ENCODE measurements at regions not wholly inside any gene's neighbourhood (a gene's known extent, or its start where the extent isn't known, plus 50 kb on each side); places are given as distances from the start of the nearest gene placed in this dataset.
"Not testable (repeated sequence)": the region's sequence is repeated elsewhere in the genome, so short reads cannot be mapped to it uniquely, and the experiment has no call there.

DNA sequence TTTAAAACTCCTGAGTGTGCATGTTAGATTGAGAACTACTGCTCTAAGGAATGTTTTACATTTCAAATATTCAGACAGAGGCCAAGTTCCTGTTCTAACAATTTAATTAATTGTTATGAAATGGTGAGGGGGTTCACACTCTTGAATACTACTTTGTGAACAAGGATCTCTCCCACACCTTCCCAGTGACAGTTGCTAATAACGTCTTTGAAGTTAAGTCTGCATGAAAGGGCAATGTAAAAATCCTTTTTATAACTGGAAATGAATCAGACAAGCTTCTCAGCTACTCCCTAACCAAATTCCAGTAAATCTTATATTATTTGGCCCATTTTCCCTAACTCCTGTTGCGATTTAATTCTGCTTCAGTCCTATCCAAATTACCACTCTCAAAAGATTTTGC lies 828.5 kb upstream of the ADAMTS5 start:
- H3K27ac ChIP-seq (ENCODE audit: insufficient read depth, low read length, poor library complexity, severe bottlenecking): no peak overlapping the region
- H3K36me3 ChIP-seq (ENCODE audit: control insufficient read depth, insufficient read depth, low read length): no peaks in the 10 kb centered on the region
- no peak for DNase-seq
- H3K4me3 ChIP-seq (ENCODE audit: insufficient read depth, low read depth, low read length, poor library complexity, severe bottlenecking): no peak overlapping the region
- no peaks in the 10 kb centered on the region for H3K27me3 ChIP-seq (replicated peaks; ENCODE audit: control insufficient read depth, insufficient read depth, low read length, poor library complexity, severe bottlenecking)
- no peaks in the 10 kb centered on the region for H3K9me3 ChIP-seq (ENCODE audit: control insufficient read depth, low read length)
- no peaks in the 10 kb centered on the region for H3K4me1 ChIP-seq (ENCODE audit: control insufficient read depth, insufficient read depth, low read length, poor library complexity, severe bottlenecking)

DNA sequence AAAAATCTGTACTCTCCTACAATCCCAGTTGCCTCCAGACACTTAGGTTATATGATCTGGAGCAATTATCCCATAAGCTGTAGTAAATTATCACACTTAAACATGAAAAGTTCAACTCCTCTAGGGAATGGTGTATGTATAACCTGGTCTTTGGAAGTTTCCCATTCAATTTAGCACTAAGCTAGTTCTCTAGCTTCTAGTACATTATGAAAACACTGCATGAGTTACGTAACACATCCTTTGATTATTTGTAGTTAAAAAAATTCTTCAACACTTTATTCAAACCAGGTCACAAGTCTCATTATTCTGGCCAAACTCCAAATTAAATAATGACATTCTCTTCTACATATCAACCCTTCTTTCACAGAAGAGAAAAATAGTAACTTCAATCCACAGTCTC lies 827.0 kb upstream of the ADAMTS5 start:
- no peaks in the 10 kb centered on the region for H3K36me3 ChIP-seq (ENCODE audit: control insufficient read depth, insufficient read depth, low read length)
- H3K9me3 ChIP-seq (ENCODE audit: control insufficient read depth, low read length): no peaks in the 10 kb centered on the region
- no peak overlapping the region for H3K27ac ChIP-seq (ENCODE audit: insufficient read depth, low read length, poor library complexity, severe bottlenecking)
- no peaks in the 10 kb centered on the region for H3K27me3 ChIP-seq (replicated peaks; ENCODE audit: control insufficient read depth, insufficient read depth, low read length, poor library complexity, severe bottlenecking)
- no peaks in the 10 kb centered on the region for H3K4me1 ChIP-seq (ENCODE audit: control insufficient read depth, insufficient read depth, low read length, poor library complexity, severe bottlenecking)
- H3K4me3 ChIP-seq (ENCODE audit: insufficient read depth, low read depth, low read length, poor library complexity, severe bottlenecking): no peak overlapping the region
- no peak for DNase-seq

DNA sequence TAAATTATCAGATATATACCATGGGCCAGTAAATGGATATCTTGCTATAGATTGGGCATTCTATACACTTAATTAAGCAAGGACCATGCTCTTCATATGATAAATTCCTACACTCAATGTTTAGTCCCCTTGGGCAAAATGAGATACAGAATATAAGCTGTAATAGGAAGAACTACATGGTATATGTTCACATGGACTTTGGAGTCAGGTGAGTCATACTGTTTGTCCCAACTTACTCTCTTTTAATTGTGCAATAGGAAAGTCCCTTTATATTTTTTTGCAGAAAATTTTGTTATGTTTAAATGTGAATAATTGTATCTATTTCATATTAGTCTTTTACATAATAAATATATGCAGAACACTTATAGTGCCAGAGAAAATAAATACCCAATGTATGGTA lies 820.2 kb upstream of the ADAMTS5 start:
- DNase-seq: no peak
- H3K9me3 ChIP-seq (ENCODE audit: control insufficient read depth, low read length): no peaks in the 10 kb centered on the region
- H3K4me3 ChIP-seq (ENCODE audit: insufficient read depth, low read depth, low read length, poor library complexity, severe bottlenecking): no peak overlapping the region
- no peaks in the 10 kb centered on the region for H3K36me3 ChIP-seq (ENCODE audit: control insufficient read depth, insufficient read depth, low read length)
- H3K27me3 ChIP-seq (replicated peaks; ENCODE audit: control insufficient read depth, insufficient read depth, low read length, poor library complexity, severe bottlenecking): no peaks in the 10 kb centered on the region
- H3K4me1 ChIP-seq (ENCODE audit: control insufficient read depth, insufficient read depth, low read length, poor library complexity, severe bottlenecking): no peaks in the 10 kb centered on the region
- no peak overlapping the region for H3K27ac ChIP-seq (ENCODE audit: insufficient read depth, low read length, poor library complexity, severe bottlenecking)

DNA sequence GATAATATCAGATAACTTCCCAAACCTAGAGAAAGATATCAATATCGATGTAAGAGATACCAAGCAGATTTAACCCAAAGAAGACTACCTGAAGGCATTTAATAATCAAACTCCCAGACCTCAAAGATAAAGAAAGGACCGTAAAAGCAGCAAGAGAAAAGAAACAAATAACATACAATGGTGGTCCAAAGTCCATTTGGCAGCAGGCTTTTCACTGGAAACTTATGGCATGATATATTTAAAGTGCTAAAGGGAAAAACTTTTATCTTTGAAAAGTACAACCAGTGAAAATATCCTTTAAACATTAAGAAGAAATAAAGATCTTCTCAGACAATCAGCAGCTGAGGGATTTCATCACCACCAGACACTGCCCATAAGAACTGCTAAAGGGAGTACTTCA lies 812.7 kb upstream of the ADAMTS5 start:
- Histone ChIP-seq H3K27me3 (replicated peaks; ENCODE audit: control insufficient read depth, insufficient read depth, low read length, poor library complexity, severe bottlenecking) (no peaks in the 10 kb centered on the region), H3K36me3 (ENCODE audit: control insufficient read depth, insufficient read depth, low read length) (no peaks in the 10 kb centered on the region), H3K4me1 (ENCODE audit: control insufficient read depth, insufficient read depth, low read length, poor library complexity, severe bottlenecking) (no peaks in the 10 kb centered on the region), H3K4me3 (ENCODE audit: insufficient read depth, low read depth, low read length, poor library complexity, severe bottlenecking) (no peak overlapping the region), H3K9me3 (ENCODE audit: control insufficient read depth, low read length) (no peaks in the 10 kb centered on the region), H3K27ac (ENCODE audit: insufficient read depth, low read length, poor library complexity, severe bottlenecking) (no peak overlapping the region)
- no peak for DNase-seq

DNA sequence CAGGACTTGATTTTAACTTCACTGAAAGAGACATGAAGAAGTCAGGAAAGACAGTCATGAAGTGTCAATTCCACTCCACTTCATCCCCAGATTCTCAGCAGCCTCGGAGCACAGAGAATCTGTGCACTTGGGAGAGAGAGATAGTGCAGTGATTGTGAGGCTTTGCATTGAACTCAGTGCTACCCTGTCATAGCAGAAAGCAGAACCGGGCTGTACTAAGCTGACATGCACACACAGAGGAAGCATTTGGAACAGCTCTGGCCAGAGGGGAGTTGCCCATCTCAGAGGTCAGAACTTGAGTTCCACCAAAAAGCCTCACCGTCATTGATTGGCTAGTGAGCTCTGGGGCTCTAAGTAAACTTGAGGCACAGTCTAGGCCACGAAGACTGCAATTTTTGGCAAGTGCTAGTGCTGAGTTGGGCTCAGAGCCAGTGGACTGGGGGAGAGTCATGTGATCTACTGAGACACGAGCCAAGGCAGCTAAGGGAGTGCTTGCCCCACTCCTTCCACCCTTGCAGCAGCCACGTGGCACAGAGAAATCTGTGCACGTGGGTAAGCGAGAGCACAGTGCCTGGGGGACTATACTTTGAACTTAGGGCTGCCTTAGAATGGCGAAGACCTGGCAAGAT lies 810.2 kb upstream of the ADAMTS5 start:
- Histone ChIP-seq H3K27ac (ENCODE audit: insufficient read depth, low read length, poor library complexity, severe bottlenecking) (no peak overlapping the region), H3K27me3 (replicated peaks; ENCODE audit: control insufficient read depth, insufficient read depth, low read length, poor library complexity, severe bottlenecking) (no peaks in the 10 kb centered on the region), H3K4me3 (ENCODE audit: insufficient read depth, low read depth, low read length, poor library complexity, severe bottlenecking) (no peak overlapping the region), H3K36me3 (ENCODE audit: control insufficient read depth, insufficient read depth, low read length) (no peaks in the 10 kb centered on the region), H3K4me1 (ENCODE audit: control insufficient read depth, insufficient read depth, low read length, poor library complexity, severe bottlenecking) (no peaks in the 10 kb centered on the region), H3K9me3 (ENCODE audit: control insufficient read depth, low read length) (no peaks in the 10 kb centered on the region)
- DNase-seq: no peak

DNA sequence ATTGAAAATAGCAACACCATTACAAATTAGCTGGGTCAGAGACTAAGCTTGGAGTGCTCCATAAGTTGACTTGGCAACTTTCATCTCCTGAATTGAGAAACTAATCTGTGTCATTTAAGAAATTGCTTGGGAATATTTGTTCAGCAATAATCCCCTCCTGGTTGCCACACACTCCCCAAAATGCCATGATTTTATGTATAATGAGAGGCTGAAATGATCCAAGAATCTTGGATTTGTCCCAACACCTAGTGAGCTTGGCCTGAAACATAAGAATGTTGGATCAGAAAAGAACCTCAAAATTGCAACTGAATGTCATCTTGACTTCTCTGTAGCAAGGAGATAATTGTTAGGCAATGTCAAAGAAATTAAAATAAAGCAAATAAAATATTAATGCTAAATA lies 805.9 kb upstream of the ADAMTS5 start:
- DNase-seq: no peak
- Histone ChIP-seq H3K27ac (ENCODE audit: insufficient read depth, low read length, poor library complexity, severe bottlenecking) (no peak overlapping the region), H3K4me1 (ENCODE audit: control insufficient read depth, insufficient read depth, low read length, poor library complexity, severe bottlenecking) (no peaks in the 10 kb centered on the region), H3K27me3 (replicated peaks; ENCODE audit: control insufficient read depth, insufficient read depth, low read length, poor library complexity, severe bottlenecking) (no peaks in the 10 kb centered on the region), H3K9me3 (ENCODE audit: control insufficient read depth, low read length) (no peaks in the 10 kb centered on the region), H3K36me3 (ENCODE audit: control insufficient read depth, insufficient read depth, low read length) (no peaks in the 10 kb centered on the region), H3K4me3 (ENCODE audit: insufficient read depth, low read depth, low read length, poor library complexity, severe bottlenecking) (no peak overlapping the region)

DNA sequence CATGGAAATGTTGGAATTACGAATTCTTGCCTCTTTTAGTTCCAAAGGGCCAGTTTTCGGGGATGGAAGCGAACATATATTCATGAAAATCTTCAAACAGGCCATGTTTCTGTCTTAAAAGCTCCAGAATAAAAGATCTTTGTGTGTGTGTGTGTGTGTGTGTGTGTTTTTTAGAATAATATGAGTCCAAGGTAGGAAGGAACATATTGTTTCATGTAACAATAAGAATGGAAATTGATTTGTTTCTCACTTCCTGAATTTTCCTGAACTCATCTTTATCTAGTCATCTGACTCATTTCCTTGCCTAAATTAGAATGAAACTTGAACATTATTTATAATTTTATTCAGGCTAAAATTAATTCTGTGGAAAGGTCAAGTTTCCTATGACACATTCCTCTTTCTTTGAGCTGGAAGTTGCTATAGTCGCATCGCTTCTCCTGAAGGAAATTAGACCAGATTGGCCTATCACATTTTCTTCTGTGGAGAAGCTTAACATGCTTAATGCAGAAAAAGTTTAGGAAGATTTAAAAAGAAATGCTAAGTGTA lies 805.1 kb upstream of the ADAMTS5 start:
- Histone ChIP-seq H3K9me3 (ENCODE audit: control insufficient read depth, low read length) (no peaks in the 10 kb centered on the region), H3K27ac (ENCODE audit: insufficient read depth, low read length, poor library complexity, severe bottlenecking) (no peak overlapping the region), H3K36me3 (ENCODE audit: control insufficient read depth, insufficient read depth, low read length) (no peaks in the 10 kb centered on the region), H3K4me1 (ENCODE audit: control insufficient read depth, insufficient read depth, low read length, poor library complexity, severe bottlenecking) (no peaks in the 10 kb centered on the region), H3K27me3 (replicated peaks; ENCODE audit: control insufficient read depth, insufficient read depth, low read length, poor library complexity, severe bottlenecking) (no peaks in the 10 kb centered on the region), H3K4me3 (ENCODE audit: insufficient read depth, low read depth, low read length, poor library complexity, severe bottlenecking) (no peak overlapping the region)
- DNase-seq: no peak

DNA sequence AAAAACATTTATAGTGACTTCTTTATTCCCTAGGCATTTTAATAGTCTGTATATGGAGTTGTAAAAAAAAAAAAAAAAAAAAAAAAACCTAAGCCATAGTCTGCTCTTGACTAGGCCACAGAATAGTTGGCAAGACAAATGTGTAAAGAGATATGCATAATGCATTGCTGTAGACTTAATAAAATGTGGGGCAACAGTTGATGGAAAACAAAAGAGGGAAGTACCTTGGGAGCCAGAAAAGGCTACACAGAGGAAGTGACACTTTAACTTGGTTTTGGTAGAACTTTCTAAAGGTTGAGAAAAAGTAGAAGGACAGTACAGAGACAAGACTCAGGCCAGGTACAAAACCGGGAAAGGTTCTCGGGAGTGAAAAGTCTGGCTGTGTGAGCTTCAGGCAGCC lies 802.9 kb upstream of the ADAMTS5 start:
- Histone ChIP-seq H3K4me3 (ENCODE audit: insufficient read depth, low read depth, low read length, poor library complexity, severe bottlenecking) (no peak overlapping the region), H3K36me3 (ENCODE audit: control insufficient read depth, insufficient read depth, low read length) (no peaks in the 10 kb centered on the region), H3K27me3 (replicated peaks; ENCODE audit: control insufficient read depth, insufficient read depth, low read length, poor library complexity, severe bottlenecking) (no peaks in the 10 kb centered on the region), H3K4me1 (ENCODE audit: control insufficient read depth, insufficient read depth, low read length, poor library complexity, severe bottlenecking) (no peaks in the 10 kb centered on the region), H3K9me3 (ENCODE audit: control insufficient read depth, low read length) (no peaks in the 10 kb centered on the region), H3K27ac (ENCODE audit: insufficient read depth, low read length, poor library complexity, severe bottlenecking) (no peak overlapping the region)
- DNase-seq: no peak

DNA sequence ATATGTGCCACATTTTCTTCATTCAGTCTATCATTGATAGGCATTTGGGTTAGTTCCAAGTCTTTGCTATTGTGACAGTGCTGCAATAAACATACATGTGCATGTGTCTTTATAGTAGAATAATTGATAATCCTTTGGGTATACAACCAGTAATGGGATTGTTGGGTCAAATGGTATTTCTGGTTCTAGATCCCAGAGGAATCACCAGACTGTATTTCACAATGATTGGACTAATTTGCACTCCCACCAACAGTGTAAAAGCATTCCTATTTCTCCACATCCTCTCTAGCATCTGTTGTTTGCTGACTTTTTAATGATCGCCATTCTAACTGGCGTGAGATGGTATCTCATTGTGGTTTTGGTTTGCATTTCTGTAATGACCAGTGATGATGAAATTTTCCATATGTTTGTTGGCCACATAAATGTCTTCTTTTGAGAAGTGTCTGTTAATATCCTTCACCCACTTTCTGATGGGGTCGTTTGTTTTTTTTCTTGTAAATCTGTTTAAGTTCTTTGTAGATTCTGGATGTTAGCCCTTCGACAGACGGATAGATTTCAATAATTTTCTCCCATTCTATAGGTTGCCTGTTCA lies 801.3 kb upstream of the ADAMTS5 start:
- H3K27ac ChIP-seq (ENCODE audit: insufficient read depth, low read length, poor library complexity, severe bottlenecking); H3K4me3 ChIP-seq (ENCODE audit: insufficient read depth, low read depth, low read length, poor library complexity, severe bottlenecking); H3K36me3 ChIP-seq (ENCODE audit: control insufficient read depth, insufficient read depth, low read length); H3K9me3 ChIP-seq (ENCODE audit: control insufficient read depth, low read length); H3K4me1 ChIP-seq (ENCODE audit: control insufficient read depth, insufficient read depth, low read length, poor library complexity, severe bottlenecking); H3K27me3 ChIP-seq (replicated peaks; ENCODE audit: control insufficient read depth, insufficient read depth, low read length, poor library complexity, severe bottlenecking); DNase-seq: not testable (repeated sequence)

DNA sequence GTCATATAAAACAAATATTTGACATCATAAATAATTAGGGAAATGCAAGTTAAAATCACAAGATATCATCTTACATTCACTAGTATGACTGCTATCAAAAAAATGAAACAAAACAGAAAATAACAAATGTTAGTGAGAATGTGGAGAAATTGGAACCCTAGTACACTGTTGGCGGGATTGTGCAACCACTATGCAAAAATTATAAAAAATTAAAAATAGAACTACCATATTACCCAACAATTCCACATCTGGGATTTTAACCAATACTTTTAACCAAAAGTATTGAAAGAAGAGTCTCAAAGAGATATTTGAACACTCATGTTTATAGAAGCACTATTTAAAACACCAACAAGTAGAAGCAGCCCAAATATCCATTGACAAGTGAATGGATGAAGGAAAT lies 797.2 kb upstream of the ADAMTS5 start:
- H3K4me3 ChIP-seq (ENCODE audit: insufficient read depth, low read depth, low read length, poor library complexity, severe bottlenecking): no peak overlapping the region
- H3K9me3 ChIP-seq (ENCODE audit: control insufficient read depth, low read length): no peaks in the 10 kb centered on the region
- DNase-seq: no peak
- no peaks in the 10 kb centered on the region for H3K36me3 ChIP-seq (ENCODE audit: control insufficient read depth, insufficient read depth, low read length)
- H3K4me1 ChIP-seq (ENCODE audit: control insufficient read depth, insufficient read depth, low read length, poor library complexity, severe bottlenecking): no peaks in the 10 kb centered on the region
- no peaks in the 10 kb centered on the region for H3K27me3 ChIP-seq (replicated peaks; ENCODE audit: control insufficient read depth, insufficient read depth, low read length, poor library complexity, severe bottlenecking)
- H3K27ac ChIP-seq (ENCODE audit: insufficient read depth, low read length, poor library complexity, severe bottlenecking): no peak overlapping the region

Data from effector memory CD4-positive, alpha-beta T cell (primary cell).